Vagina (tissue), 2 donors: ENCODE measurements at regions not wholly inside any gene's neighbourhood (a gene's known extent, or its start where the extent isn't known, plus 50 kb on each side); places are given as distances from the start of the nearest gene placed in this dataset.
"Not testable (repeated sequence)": the region's sequence is repeated elsewhere in the genome, so short reads cannot be mapped to it uniquely, and the experiment has no call there.

ENCODE experiments used
- DNase-seq, 2 donors: peaks; one replicate each; pipeline ENCODE4 v3.0.0-alpha.2; 2017; ENCODE audit errors: extremely low spot score in 2 of 2
- H3K27ac ChIP-seq: fragments of 200-600 bp; sonication (generic); one replicate; pipeline ENCODE4 v1.5.1; 2019
- H3K27me3 ChIP-seq: fragments of 200-600 bp; sonication (generic); one replicate; pipeline ENCODE4 v1.5.1; 2019
- H3K36me3 ChIP-seq, 2 donors: fragments of 200-600 bp; sonication (generic); one replicate each; pipeline ENCODE4 v1.5.1; 2017 to 2019
- H3K4me1 ChIP-seq: fragments of 200-600 bp; sonication (generic); one replicate; pipeline ENCODE4 v1.5.1; 2019
- H3K4me3 ChIP-seq, 2 donors: fragments of 200-600 bp; sonication (generic); 1 replicate in 1 of 2; 2 replicates in 1 of 2; pipeline ENCODE4 v1.5.1; 2016 to 2019
- H3K9me3 ChIP-seq: fragments of 200-600 bp; sonication (generic); one replicate; pipeline ENCODE4 v1.5.1; 2019
- CTCF ChIP-seq, 3 experiments: fragments of 450-650 bp in 2 of 3; fragments of 200-600 bp in 1 of 3; sonication (generic) in 1 of 3; IDR thresholded peaks; one replicate each; pipeline ENCODE4 v1.5.1; 2017 to 2019; ENCODE audit warnings: antibody characterized with exemption in 3 of 3, mild to moderate bottlenecking in 2 of 3, moderate library complexity in 2 of 3
- POLR2A ChIP-seq, 2 donors: fragments of 450-650 bp; IDR thresholded peaks; one replicate each; pipeline ENCODE4 v1.6.1; 2017; ENCODE audit warnings: antibody characterized with exemption in 2 of 2, mild to moderate bottlenecking in 2 of 2, moderate library complexity in 2 of 2
- POLR2AphosphoS5 ChIP-seq, 2 donors: sonication (generic); formaldehyde crosslinking; IDR thresholded peaks; one replicate each; pipeline ENCODE4 v1.9.0; 2017; ENCODE audit warnings: antibody characterized with exemption in 2 of 2, mild to moderate bottlenecking in 2 of 2, low read depth in 1 of 2; ENCODE audit not compliant: insufficient read depth in 1 of 2
- intact Hi-C: fragments of 100-400 bp; cut with DNase I; formaldehyde crosslinking; loops from one replicate; pipeline ENCODE4 v1.15.1; 2023

GRCh38 chr16:61098505-61098904 lies 937.7 kb downstream of the CDH8 start:
- no peak for DNase-seq
- intact Hi-C loops = no loop called here

GRCh38 chr16:61091300-61091699 lies 944.9 kb downstream of the CDH8 start:
- intact Hi-C loops, H3K27me3 ChIP-seq, DNase-seq, H3K36me3 ChIP-seq, H3K4me1 ChIP-seq, H3K4me3 ChIP-seq, H3K27ac ChIP-seq, H3K9me3 ChIP-seq: not testable (repeated sequence)

More at GRCh38 chr16:61098505-61098904, 937.7 kb downstream of the CDH8 start:
- H3K4me1 ChIP-seq = no peaks in the 10 kb centered on the region
- no peak overlapping the region for H3K4me3 ChIP-seq
- H3K27ac ChIP-seq = no peak overlapping the region
- H3K9me3 ChIP-seq = no peaks in the 10 kb centered on the region
- H3K36me3 ChIP-seq = no peaks in the 10 kb centered on the region
- TF ChIP-seq POLR2AphosphoS5 (IDR thresholded peaks at IDR 0.05; ENCODE audit: insufficient read depth in 1 of 2, low read depth in 1 of 2) (no peak), POLR2A (IDR thresholded peaks at IDR 0.05) (no peak), CTCF (IDR thresholded peaks at IDR 0.05) (no peak)
- H3K27me3 ChIP-seq = no peaks in the 10 kb centered on the region

GRCh38 chr16:61083711-61084110 lies 952.5 kb downstream of the CDH8 start:
- no peak for TF ChIP-seq CTCF (IDR thresholded peaks at IDR 0.05)
- TF ChIP-seq POLR2AphosphoS5 (IDR thresholded peaks at IDR 0.05; ENCODE audit: insufficient read depth in 1 of 2, low read depth in 1 of 2) = no peak
- no peak for TF ChIP-seq POLR2A (IDR thresholded peaks at IDR 0.05)
- Histone ChIP-seq H3K4me3 (no peak overlapping the region), H3K27me3 (no peaks in the 10 kb centered on the region), H3K27ac (no peak overlapping the region), H3K9me3 (no peaks in the 10 kb centered on the region), H3K4me1 (no peaks in the 10 kb centered on the region), H3K36me3 (no peaks in the 10 kb centered on the region)
- DNase-seq = no peak
- intact Hi-C loops = no loop called here

- no peaks in the 10 kb centered on the region for H3K27me3 ChIP-seq
- H3K27ac ChIP-seq = no peak overlapping the region
- H3K4me3 ChIP-seq = no peak overlapping the region
- intact Hi-C loops = no loop called here
- no peak for DNase-seq
- no peaks in the 10 kb centered on the region for H3K9me3 ChIP-seq
- H3K4me1 ChIP-seq = no peaks in the 10 kb centered on the region
- TF ChIP-seq POLR2A (IDR thresholded peaks at IDR 0.05) = no peak
- TF ChIP-seq POLR2AphosphoS5 (IDR thresholded peaks at IDR 0.05; ENCODE audit: insufficient read depth in 1 of 2, low read depth in 1 of 2) = no peak
- no peak for TF ChIP-seq CTCF (IDR thresholded peaks at IDR 0.05)
- no peaks in the 10 kb centered on the region for H3K36me3 ChIP-seq
These were observed 961.9 kb downstream of the CDH8 start for GRCh38 chr16:61074324-61074723.

GRCh38 chr16:61057635-61058034 lies 978.6 kb downstream of the CDH8 start:
- H3K9me3 ChIP-seq = no peaks in the 10 kb centered on the region
- no peak overlapping the region for H3K27ac ChIP-seq
- no peaks in the 10 kb centered on the region for H3K36me3 ChIP-seq
- no peaks in the 10 kb centered on the region for H3K4me1 ChIP-seq
- intact Hi-C loops = no loop called here
- H3K4me3 ChIP-seq = no peak overlapping the region
- TF ChIP-seq CTCF (IDR thresholded peaks at IDR 0.05) (no peak), POLR2AphosphoS5 (IDR thresholded peaks at IDR 0.05; ENCODE audit: insufficient read depth in 1 of 2, low read depth in 1 of 2) (no peak), POLR2A (IDR thresholded peaks at IDR 0.05) (no peak)
- H3K27me3 ChIP-seq = no peaks in the 10 kb centered on the region
- DNase-seq = no peak

GRCh38 chr16:61050547-61050946 lies 985.7 kb downstream of the CDH8 start:
- intact Hi-C loops = no loop called here
- no peaks in the 10 kb centered on the region for H3K4me1 ChIP-seq
- H3K36me3 ChIP-seq = no peaks in the 10 kb centered on the region
- TF ChIP-seq POLR2AphosphoS5 (IDR thresholded peaks at IDR 0.05; ENCODE audit: insufficient read depth in 1 of 2, low read depth in 1 of 2) = no peak
- no peak for TF ChIP-seq CTCF (IDR thresholded peaks at IDR 0.05)
- no peak for TF ChIP-seq POLR2A (IDR thresholded peaks at IDR 0.05)
- no peaks in the 10 kb centered on the region for H3K9me3 ChIP-seq
- DNase-seq = no peak
- H3K27me3 ChIP-seq = no peaks in the 10 kb centered on the region
- H3K4me3 ChIP-seq = no peak overlapping the region
- no peak overlapping the region for H3K27ac ChIP-seq
